OCI-LY7 (cell line): ENCODE measurements at regions not wholly inside any gene's neighbourhood (a gene's known extent, or its start where the extent isn't known, plus 50 kb on each side); places are given as distances from the start of the nearest gene placed in this dataset.

Source experiments
- EZH2phosphoT487 ChIP-seq: fragments of 200-600 bp; sonication (generic); IDR thresholded peaks from 2 replicates; pipeline ENCODE4 v1.6.1; 2018; ENCODE audit warnings: low read depth, borderline replicate concordance, mild to moderate bottlenecking, mixed run types, antibody characterized with exemption, low read length, moderate library complexity, mixed read lengths
- TF ChIP-seq, protein P1 (sequence below): fragments of 200-600 bp; sonication (generic); conservative IDR thresholded peaks from 2 replicates; pipeline ENCODE4 v1.5.1; 2014; ENCODE audit warnings: mild to moderate bottlenecking, antibody characterized with exemption, low read length, moderate library complexity, mixed read lengths

DNA sequence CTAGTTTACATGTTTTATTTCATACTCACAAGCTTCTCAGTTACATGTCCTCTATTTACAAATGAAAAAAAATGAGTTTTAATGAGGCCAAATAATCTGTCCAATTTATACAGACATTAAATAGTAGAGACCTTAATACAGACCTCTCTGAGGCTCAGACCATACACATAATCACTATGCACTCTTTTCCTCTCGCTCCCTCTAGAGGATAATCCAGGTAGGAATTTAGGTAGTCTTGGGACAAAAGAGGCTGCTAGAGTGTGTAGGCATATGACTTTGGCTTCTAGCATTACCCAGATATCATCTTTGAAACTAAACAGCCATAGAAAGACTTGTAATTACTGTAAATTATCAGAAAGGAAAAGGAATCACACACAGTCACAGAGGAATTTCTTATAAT lies 444.7 kb downstream of the HINT1 start:
- TF ChIP-seq, protein P1, sequence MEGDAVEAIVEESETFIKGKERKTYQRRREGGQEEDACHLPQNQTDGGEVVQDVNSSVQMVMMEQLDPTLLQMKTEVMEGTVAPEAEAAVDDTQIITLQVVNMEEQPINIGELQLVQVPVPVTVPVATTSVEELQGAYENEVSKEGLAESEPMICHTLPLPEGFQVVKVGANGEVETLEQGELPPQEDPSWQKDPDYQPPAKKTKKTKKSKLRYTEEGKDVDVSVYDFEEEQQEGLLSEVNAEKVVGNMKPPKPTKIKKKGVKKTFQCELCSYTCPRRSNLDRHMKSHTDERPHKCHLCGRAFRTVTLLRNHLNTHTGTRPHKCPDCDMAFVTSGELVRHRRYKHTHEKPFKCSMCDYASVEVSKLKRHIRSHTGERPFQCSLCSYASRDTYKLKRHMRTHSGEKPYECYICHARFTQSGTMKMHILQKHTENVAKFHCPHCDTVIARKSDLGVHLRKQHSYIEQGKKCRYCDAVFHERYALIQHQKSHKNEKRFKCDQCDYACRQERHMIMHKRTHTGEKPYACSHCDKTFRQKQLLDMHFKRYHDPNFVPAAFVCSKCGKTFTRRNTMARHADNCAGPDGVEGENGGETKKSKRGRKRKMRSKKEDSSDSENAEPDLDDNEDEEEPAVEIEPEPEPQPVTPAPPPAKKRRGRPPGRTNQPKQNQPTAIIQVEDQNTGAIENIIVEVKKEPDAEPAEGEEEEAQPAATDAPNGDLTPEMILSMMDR = peak; percentile 61
- TF ChIP-seq EZH2phosphoT487 = no peak
